GM10266 (cell line): ENCODE measurements at regions not wholly inside any gene's neighbourhood (a gene's known extent, or its start where the extent isn't known, plus 50 kb on each side); places are given as distances from the start of the nearest gene placed in this dataset.

ENCODE experiments used
- DNase-seq: peaks from one replicate; pipeline ENCODE4 v3.0.0; 2012; ENCODE audit errors: extremely low spot score
- CTCF ChIP-seq: IDR thresholded peaks from 2 replicates; pipeline ENCODE4 v1.5.1; 2012; ENCODE audit warnings: mild to moderate bottlenecking, low read depth; ENCODE audit not compliant: control insufficient read depth, insufficient read depth; ENCODE audit errors: missing control alignments

- no peak for DNase-seq
- no peak for TF ChIP-seq CTCF
Measured at GRCh38 chrX:14377427-14377826, 151.9 kb upstream of the GLRA2 start.

GRCh38 chrX:14363728-14364127, 165.6 kb upstream of the GLRA2 start:
- no peak for DNase-seq
- TF ChIP-seq CTCF = no peak

GRCh38 chrX:14362721-14363120, 166.6 kb upstream of the GLRA2 start:
- TF ChIP-seq CTCF = no peak
- DNase-seq = no peak

- DNase-seq = no peak
- TF ChIP-seq CTCF = no peak
Measured at GRCh38 chrX:14361435-14361834, 167.9 kb upstream of the GLRA2 start.

- DNase-seq = no peak
- no peak for TF ChIP-seq CTCF
Measured at GRCh38 chrX:14359727-14360126, 169.6 kb upstream of the GLRA2 start.

- no peak for DNase-seq
- no peak for TF ChIP-seq CTCF
Measured at GRCh38 chrX:14359316-14359715, 170.0 kb upstream of the GLRA2 start.

- no peak for TF ChIP-seq CTCF
- no peak for DNase-seq
Measured at GRCh38 chrX:14357314-14357713, 172.0 kb upstream of the GLRA2 start.

- no peak for TF ChIP-seq CTCF
- DNase-seq = no peak
Measured at GRCh38 chrX:14356401-14356800, 172.9 kb upstream of the GLRA2 start.
